ENCODE measurements at regions not wholly inside any gene's neighbourhood (a gene's known extent, or its start where the extent isn't known, plus 50 kb on each side); places are given as distances from the start of the nearest gene placed in this dataset.
"Not testable (repeated sequence)": the region's sequence is repeated elsewhere in the genome, so short reads cannot be mapped to it uniquely, and the experiment has no call there.

DNA sequence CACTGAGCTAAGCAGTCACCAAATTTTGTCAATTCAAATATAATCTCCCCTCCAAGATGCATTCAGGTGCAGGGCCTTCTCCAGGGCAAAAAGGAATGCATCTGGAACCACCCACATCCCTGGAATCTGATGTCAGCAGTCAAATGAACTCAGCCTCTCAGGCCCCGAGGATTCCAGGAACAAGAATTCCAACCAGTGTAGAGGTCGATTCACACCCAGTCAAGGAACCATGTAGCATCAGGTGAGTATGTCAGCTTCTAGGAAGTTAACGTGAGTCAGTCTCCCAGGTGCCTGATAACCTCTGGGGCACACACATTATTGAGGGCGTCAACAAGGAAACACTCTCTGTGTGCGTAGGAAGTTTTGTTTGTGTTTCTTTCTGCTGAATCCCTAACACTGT, 122.2 kb upstream of the VOPP1 start:
- TF ChIP-seq, protein P1, sequence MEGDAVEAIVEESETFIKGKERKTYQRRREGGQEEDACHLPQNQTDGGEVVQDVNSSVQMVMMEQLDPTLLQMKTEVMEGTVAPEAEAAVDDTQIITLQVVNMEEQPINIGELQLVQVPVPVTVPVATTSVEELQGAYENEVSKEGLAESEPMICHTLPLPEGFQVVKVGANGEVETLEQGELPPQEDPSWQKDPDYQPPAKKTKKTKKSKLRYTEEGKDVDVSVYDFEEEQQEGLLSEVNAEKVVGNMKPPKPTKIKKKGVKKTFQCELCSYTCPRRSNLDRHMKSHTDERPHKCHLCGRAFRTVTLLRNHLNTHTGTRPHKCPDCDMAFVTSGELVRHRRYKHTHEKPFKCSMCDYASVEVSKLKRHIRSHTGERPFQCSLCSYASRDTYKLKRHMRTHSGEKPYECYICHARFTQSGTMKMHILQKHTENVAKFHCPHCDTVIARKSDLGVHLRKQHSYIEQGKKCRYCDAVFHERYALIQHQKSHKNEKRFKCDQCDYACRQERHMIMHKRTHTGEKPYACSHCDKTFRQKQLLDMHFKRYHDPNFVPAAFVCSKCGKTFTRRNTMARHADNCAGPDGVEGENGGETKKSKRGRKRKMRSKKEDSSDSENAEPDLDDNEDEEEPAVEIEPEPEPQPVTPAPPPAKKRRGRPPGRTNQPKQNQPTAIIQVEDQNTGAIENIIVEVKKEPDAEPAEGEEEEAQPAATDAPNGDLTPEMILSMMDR (IDR thresholded peaks at IDR 0.05; ENCODE audit: insufficient read depth, low read length): not testable (repeated sequence)
- TF ChIP-seq, protein P2, sequence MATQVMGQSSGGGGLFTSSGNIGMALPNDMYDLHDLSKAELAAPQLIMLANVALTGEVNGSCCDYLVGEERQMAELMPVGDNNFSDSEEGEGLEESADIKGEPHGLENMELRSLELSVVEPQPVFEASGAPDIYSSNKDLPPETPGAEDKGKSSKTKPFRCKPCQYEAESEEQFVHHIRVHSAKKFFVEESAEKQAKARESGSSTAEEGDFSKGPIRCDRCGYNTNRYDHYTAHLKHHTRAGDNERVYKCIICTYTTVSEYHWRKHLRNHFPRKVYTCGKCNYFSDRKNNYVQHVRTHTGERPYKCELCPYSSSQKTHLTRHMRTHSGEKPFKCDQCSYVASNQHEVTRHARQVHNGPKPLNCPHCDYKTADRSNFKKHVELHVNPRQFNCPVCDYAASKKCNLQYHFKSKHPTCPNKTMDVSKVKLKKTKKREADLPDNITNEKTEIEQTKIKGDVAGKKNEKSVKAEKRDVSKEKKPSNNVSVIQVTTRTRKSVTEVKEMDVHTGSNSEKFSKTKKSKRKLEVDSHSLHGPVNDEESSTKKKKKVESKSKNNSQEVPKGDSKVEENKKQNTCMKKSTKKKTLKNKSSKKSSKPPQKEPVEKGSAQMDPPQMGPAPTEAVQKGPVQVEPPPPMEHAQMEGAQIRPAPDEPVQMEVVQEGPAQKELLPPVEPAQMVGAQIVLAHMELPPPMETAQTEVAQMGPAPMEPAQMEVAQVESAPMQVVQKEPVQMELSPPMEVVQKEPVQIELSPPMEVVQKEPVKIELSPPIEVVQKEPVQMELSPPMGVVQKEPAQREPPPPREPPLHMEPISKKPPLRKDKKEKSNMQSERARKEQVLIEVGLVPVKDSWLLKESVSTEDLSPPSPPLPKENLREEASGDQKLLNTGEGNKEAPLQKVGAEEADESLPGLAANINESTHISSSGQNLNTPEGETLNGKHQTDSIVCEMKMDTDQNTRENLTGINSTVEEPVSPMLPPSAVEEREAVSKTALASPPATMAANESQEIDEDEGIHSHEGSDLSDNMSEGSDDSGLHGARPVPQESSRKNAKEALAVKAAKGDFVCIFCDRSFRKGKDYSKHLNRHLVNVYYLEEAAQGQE (IDR thresholded peaks at IDR 0.05; ENCODE audit: insufficient replicate concordance, low read depth): not testable (repeated sequence)
- TF ChIP-seq POLR2AphosphoS5 (IDR thresholded peaks at IDR 0.05; ENCODE audit: low read depth); SPI1 (IDR thresholded peaks at IDR 0.05; ENCODE audit: borderline replicate concordance, low read depth): not testable (repeated sequence)

Data from HL-60 (cell line).